Suprapubic skin (tissue), 4 donors: ENCODE measurements at regions not wholly inside any gene's neighbourhood (a gene's known extent, or its start where the extent isn't known, plus 50 kb on each side); places are given as distances from the start of the nearest gene placed in this dataset.

Experiments used
- DNase-seq, 2 donors: peaks; one replicate each; pipeline ENCODE4 v3.0.0-alpha.2; 2019; ENCODE audit warnings: low spot score in 2 of 2
- H3K27ac ChIP-seq: fragments of 200-600 bp; sonication (generic); one replicate; pipeline ENCODE4 v1.5.1; 2019
- H3K27me3 ChIP-seq: fragments of 200-600 bp; sonication (generic); one replicate; pipeline ENCODE4 v1.5.1; 2019
- H3K36me3 ChIP-seq: fragments of 200-600 bp; sonication (generic); one replicate; pipeline ENCODE4 v1.5.1; 2019
- H3K4me1 ChIP-seq: fragments of 200-600 bp; sonication (generic); one replicate; pipeline ENCODE4 v1.5.1; 2019
- H3K4me3 ChIP-seq: fragments of 200-600 bp; sonication (generic); one replicate; pipeline ENCODE4 v1.5.1; 2019; ENCODE audit warnings: mild to moderate bottlenecking
- H3K9me3 ChIP-seq: fragments of 200-600 bp; sonication (generic); one replicate; pipeline ENCODE4 v1.5.1; 2019
- CTCF ChIP-seq, 2 donors: fragments of 200-600 bp in 1 of 2; fragments of 450-650 bp in 1 of 2; sonication (generic) in 1 of 2; IDR thresholded peaks; one replicate each; pipeline ENCODE4 v1.5.1; 2016 to 2019; ENCODE audit warnings: antibody characterized with exemption in 2 of 2, mild to moderate bottlenecking in 1 of 2, moderate library complexity in 1 of 2
- EP300 ChIP-seq: sonication (generic); formaldehyde crosslinking; IDR thresholded peaks from one replicate; pipeline ENCODE4 v1.6.1; 2017; ENCODE audit warnings: antibody characterized with exemption
- POLR2A ChIP-seq, 2 donors: fragments of 450-650 bp; IDR thresholded peaks; one replicate each; pipeline ENCODE4 v1.6.1; 2017; ENCODE audit warnings: antibody characterized with exemption in 2 of 2, mild to moderate bottlenecking in 2 of 2, moderate library complexity in 2 of 2
- POLR2AphosphoS5 ChIP-seq, 3 donors: sonication (generic); formaldehyde crosslinking; IDR thresholded peaks; one replicate each; pipeline ENCODE4 v1.6.1; 2017; ENCODE audit warnings: antibody characterized with exemption in 3 of 3
- WGBS: methylation state at CpG from one replicate; pipeline ENCODE4 v1.1.5; 2018; 5-methylcytosine and 5-hydroxymethylcytosine counted together

- Histone ChIP-seq H3K36me3 (no peaks in the 10 kb centered on the region), H3K27me3 (no peaks in the 10 kb centered on the region), H3K4me1 (no peaks in the 10 kb centered on the region), H3K27ac (no peak overlapping the region), H3K4me3 (no peak overlapping the region), H3K9me3 (no peaks in the 10 kb centered on the region)
- no peak for TF ChIP-seq POLR2A (IDR thresholded peaks at IDR 0.05)
- TF ChIP-seq CTCF (IDR thresholded peaks at IDR 0.05): no peak
- TF ChIP-seq EP300: no peak
- TF ChIP-seq POLR2AphosphoS5 (IDR thresholded peaks at IDR 0.05): no peak
- WGBS: 64% methylated on average over 2 of the region's 2 CpGs
- DNase-seq: no peak
Measured at GRCh38 chr12:90021795-90022440, 313.3 kb upstream of the ATP2B1 start.

DNA sequence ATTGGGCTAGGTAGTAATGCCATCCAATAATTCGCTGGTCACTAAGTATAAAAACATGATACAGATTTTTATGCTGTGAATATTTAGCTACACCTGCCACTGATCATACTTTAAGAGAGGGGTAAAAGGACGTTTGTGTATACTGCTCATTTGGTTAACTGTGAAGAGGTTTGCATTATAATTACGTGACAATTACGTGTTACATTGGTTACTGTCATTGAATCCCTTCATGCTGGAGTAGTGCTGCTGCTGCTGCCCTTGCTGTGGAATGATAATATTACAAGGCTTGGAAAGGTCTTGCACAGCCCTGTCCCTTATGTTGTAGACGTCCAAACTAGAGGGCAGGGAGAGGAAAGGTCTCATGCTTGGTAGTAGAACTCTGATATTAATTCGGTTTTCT, 312.2 kb upstream of the ATP2B1 start:
- TF ChIP-seq CTCF (IDR thresholded peaks at IDR 0.05): no peak
- TF ChIP-seq POLR2A (IDR thresholded peaks at IDR 0.05): no peak
- no peak for TF ChIP-seq EP300
- TF ChIP-seq POLR2AphosphoS5 (IDR thresholded peaks at IDR 0.05): no peak
- WGBS: 87% methylated on average over 6 of the region's 6 CpGs
- DNase-seq: no peak
- H3K36me3 ChIP-seq: no peaks in the 10 kb centered on the region
- no peaks in the 10 kb centered on the region for H3K27me3 ChIP-seq
- no peaks in the 10 kb centered on the region for H3K9me3 ChIP-seq
- H3K4me1 ChIP-seq: no peaks in the 10 kb centered on the region
- H3K27ac ChIP-seq: no peak overlapping the region
- no peak overlapping the region for H3K4me3 ChIP-seq

GRCh38 chr12:90020436-90020835, 311.8 kb upstream of the ATP2B1 start:
- no peak for TF ChIP-seq EP300
- no peak for TF ChIP-seq CTCF (IDR thresholded peaks at IDR 0.05)
- TF ChIP-seq POLR2A (IDR thresholded peaks at IDR 0.05): no peak
- no peak for TF ChIP-seq POLR2AphosphoS5 (IDR thresholded peaks at IDR 0.05)
- no peak overlapping the region for H3K4me3 ChIP-seq
- no peaks in the 10 kb centered on the region for H3K9me3 ChIP-seq
- 80% methylated on average over 2 of the region's 2 CpGs for WGBS
- DNase-seq: no peak
- H3K27ac ChIP-seq: no peak overlapping the region
- no peaks in the 10 kb centered on the region for H3K36me3 ChIP-seq
- no peaks in the 10 kb centered on the region for H3K27me3 ChIP-seq
- no peaks in the 10 kb centered on the region for H3K4me1 ChIP-seq

GRCh38 chr12:90020014-90020413, 311.4 kb upstream of the ATP2B1 start:
- no peaks in the 10 kb centered on the region for H3K27me3 ChIP-seq
- no peak for DNase-seq
- TF ChIP-seq POLR2A (IDR thresholded peaks at IDR 0.05): no peak
- no peak for TF ChIP-seq POLR2AphosphoS5 (IDR thresholded peaks at IDR 0.05)
- no peak for TF ChIP-seq EP300
- TF ChIP-seq CTCF (IDR thresholded peaks at IDR 0.05): no peak
- 75% methylated on average over 1 of the region's 1 CpG for WGBS
- H3K27ac ChIP-seq: no peak overlapping the region
- no peak overlapping the region for H3K4me3 ChIP-seq
- no peaks in the 10 kb centered on the region for H3K36me3 ChIP-seq
- no peaks in the 10 kb centered on the region for H3K9me3 ChIP-seq
- no peaks in the 10 kb centered on the region for H3K4me1 ChIP-seq

- 75% methylated on average over 2 of the region's 2 CpGs for WGBS
- H3K4me3 ChIP-seq: no peak overlapping the region
- H3K36me3 ChIP-seq: no peaks in the 10 kb centered on the region
- H3K27ac ChIP-seq: no peak overlapping the region
- H3K4me1 ChIP-seq: no peaks in the 10 kb centered on the region
- no peaks in the 10 kb centered on the region for H3K9me3 ChIP-seq
- DNase-seq: no peak
- TF ChIP-seq POLR2A (IDR thresholded peaks at IDR 0.05) (no peak), CTCF (IDR thresholded peaks at IDR 0.05) (no peak), EP300 (no peak), POLR2AphosphoS5 (IDR thresholded peaks at IDR 0.05) (no peak)
- H3K27me3 ChIP-seq: no peaks in the 10 kb centered on the region
Measured at GRCh38 chr12:90017316-90017715, 308.7 kb upstream of the ATP2B1 start.
